ENCODE measurements at regions not wholly inside any gene's neighbourhood (a gene's known extent, or its start where the extent isn't known, plus 50 kb on each side); places are given as distances from the start of the nearest gene placed in this dataset.

DNA sequence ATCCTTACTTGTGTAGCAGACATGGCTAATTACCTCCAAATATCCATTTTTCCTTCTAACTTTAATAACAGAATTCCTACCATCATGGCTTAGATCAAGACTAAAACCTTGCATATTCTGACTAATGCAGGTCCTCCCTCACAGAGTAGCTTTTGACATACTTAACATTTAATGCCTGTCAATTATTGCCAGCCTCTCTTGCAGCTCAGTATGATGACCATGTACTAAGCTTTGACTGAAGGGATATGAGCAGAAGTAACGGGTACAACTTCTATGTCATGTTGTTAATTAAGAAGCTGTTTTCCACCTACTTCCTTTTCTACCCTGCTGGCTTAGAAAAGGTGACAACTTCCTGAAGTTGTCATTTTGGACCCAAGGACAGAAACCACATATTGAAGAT, 533.4 kb downstream of the PSAT1 start:
- Histone ChIP-seq H3K4me2 (ENCODE audit: insufficient read depth in 1 of 2, low read depth in 2 of 2, low read length in 2 of 2) (no peak overlapping the region), H4K91ac (replicated peaks; ENCODE audit: insufficient read length, low read length) (no peak overlapping the region), H3K23me2 (ENCODE audit: low read depth, low read length) (no peaks in the 10 kb centered on the region), H2BK15ac (ENCODE audit: low read length) (no peak overlapping the region), H3K79me2 (ENCODE audit: control insufficient read depth in 1 of 2, insufficient read depth in 2 of 2, low read length in 2 of 2) (no peaks in the 10 kb centered on the region), H3K79me1 (ENCODE audit: low read depth, low read length) (no peaks in the 10 kb centered on the region), H2AFZ (ENCODE audit: low read length) (no peak overlapping the region), H3K27me3 (replicated peaks in 1 of 4; ENCODE audit: control insufficient read depth in 3 of 4, extremely low read depth in 1 of 4, insufficient read depth in 3 of 4, low read length in 3 of 4) (no peaks in the 10 kb centered on the region), H4K5ac (ENCODE audit: insufficient read length, low read depth, low read length) (no peak overlapping the region), H2BK20ac (ENCODE audit: low read length) (no peak overlapping the region), H2BK12ac (ENCODE audit: low read depth, low read length) (no peak overlapping the region), H3K18ac (ENCODE audit: extremely low read depth, low read length) (no peak overlapping the region), H2BK5ac (ENCODE audit: low read depth, low read length) (no peak overlapping the region), H2AK5ac (ENCODE audit: low read depth, low read length) (no peak overlapping the region), H4K20me1 (replicated peaks in 1 of 2; ENCODE audit: control insufficient read depth in 1 of 2, insufficient read depth in 2 of 2, low read length in 2 of 2) (no peaks in the 10 kb centered on the region), H3K4me3 (ENCODE audit: extremely low read depth in 1 of 4, insufficient read depth in 2 of 4, low read depth in 3 of 4, low read length in 4 of 4) (no peak overlapping the region), H3K27ac (ENCODE audit: low read depth, low read length) (no peak overlapping the region), H4K8ac (ENCODE audit: extremely low read depth, insufficient read depth, low read length) (no peak overlapping the region), H2BK120ac (replicated peaks; ENCODE audit: low read depth, low read length) (no peak overlapping the region), H3K36me3 (ENCODE audit: control insufficient read depth in 2 of 4, insufficient read depth in 4 of 4, low read length in 3 of 4) (no peaks in the 10 kb centered on the region; a peak in 1 of 8 replicates), H3K4ac (replicated peaks; ENCODE audit: insufficient read length, low read depth, low read length) (no peak overlapping the region), H3K56ac (replicated peaks; ENCODE audit: insufficient read length, low read depth, low read length) (no peak overlapping the region), H3K4me1 (replicated peaks in 1 of 4; ENCODE audit: control insufficient read depth in 3 of 4, insufficient read depth in 4 of 4, low read length in 3 of 4) (no peaks in the 10 kb centered on the region), H3K14ac (ENCODE audit: insufficient read length) (no peak overlapping the region), H3K23ac (ENCODE audit: insufficient read length) (no peak overlapping the region), H3K9me3 (ENCODE audit: insufficient read depth in 2 of 2, low read depth in 1 of 2, low read length in 1 of 2) (no peaks in the 10 kb centered on the region), H3K9ac (replicated peaks in 1 of 4; ENCODE audit: extremely low read depth in 1 of 4, low read depth in 3 of 4, low read length in 3 of 4) (no peak overlapping the region)
- WGBS, 2 experiments (ENCODE audit: extremely low coverage in 1 of 2, insufficient coverage in 1 of 2, insufficient read length in 1 of 2, insufficient replicate concordance in 2 of 2, low coverage in 1 of 2, low lambda C conversion rate in 2 of 2, missing lambda C conversion rate in 1 of 2) = 94% methylated on average over 1 of the region's 1 CpG; no CpG with 5 or more reads in 1 of the 2 experiments
- TF ChIP-seq CHD2 (IDR thresholded peaks at IDR 0.05; ENCODE audit: low read length) (no peak), POLR2A (IDR thresholded peaks at IDR 0.05; ENCODE audit: control extremely low read depth in 1 of 2, low read depth in 2 of 2, low read length in 2 of 2) (no peak)
- ChIA-PET POLR2A (ENCODE audit: partially characterized antibody) (no interaction called here), CTCF (ENCODE audit: partially characterized antibody) (interaction anchor here (1.0 to 2.3 kb wide), 3 partner anchors 9 to 126 kb away, joined by 3 to 8 read pairs (median 3); no protein-coding TSS in a partner anchor)
- DNase-seq (ENCODE audit: low read depth in 1 of 2, low spot score in 2 of 2) (no peak), FAIRE-seq (no peak)
